ENCODE measurements at regions not wholly inside any gene's neighbourhood (a gene's known extent, or its start where the extent isn't known, plus 50 kb on each side); places are given as distances from the start of the nearest gene placed in this dataset.
A peak's percentile ranks its signal among the peaks of the same experiment; 100 is the strongest.

GRCh38 chr12:27190761-27191160 lies 53.3 kb upstream of the STK38L start:
- peak overlapping the region; percentile 83 for H3K27ac Mint-ChIP-seq (ENCODE audit: unreplicated experiment)
- peaks cover 56% of the 10 kb centered on the region for H3K4me1 Mint-ChIP-seq (ENCODE audit: unreplicated experiment)
- no peaks in the 10 kb centered on the region for H3K27me3 Mint-ChIP-seq (ENCODE audit: unreplicated experiment)
- H3K4me3 Mint-ChIP-seq (ENCODE audit: unreplicated experiment), result peak overlapping the region; percentile 1
- no peak for DNase-seq (ENCODE audit: extremely low spot score, unreplicated experiment)
- no peak for TF ChIP-seq CTCF (IDR thresholded peaks at IDR 0.05)
- no peaks in the 10 kb centered on the region for H3K9me3 Mint-ChIP-seq (ENCODE audit: unreplicated experiment)
- no peaks in the 10 kb centered on the region for H3K36me3 Mint-ChIP-seq (ENCODE audit: unreplicated experiment)

GRCh38 chr12:27191531-27191930 lies 52.6 kb upstream of the STK38L start:
- Mint-ChIP-seq H3K4me3 (ENCODE audit: unreplicated experiment) (no peak overlapping the region), H3K36me3 (ENCODE audit: unreplicated experiment) (no peaks in the 10 kb centered on the region), H3K27me3 (ENCODE audit: unreplicated experiment) (no peaks in the 10 kb centered on the region), H3K27ac (ENCODE audit: unreplicated experiment) (peak overlapping the region; percentile 83), H3K4me1 (ENCODE audit: unreplicated experiment) (peaks cover 49% of the 10 kb centered on the region), H3K9me3 (ENCODE audit: unreplicated experiment) (no peaks in the 10 kb centered on the region)
- no peak for TF ChIP-seq CTCF (IDR thresholded peaks at IDR 0.05)
- DNase-seq (ENCODE audit: extremely low spot score, unreplicated experiment), result no peak

- no peak for DNase-seq (ENCODE audit: extremely low spot score, unreplicated experiment)
- no peak overlapping the region for H3K4me3 Mint-ChIP-seq (ENCODE audit: unreplicated experiment)
- no peaks in the 10 kb centered on the region for H3K9me3 Mint-ChIP-seq (ENCODE audit: unreplicated experiment)
- no peak for TF ChIP-seq CTCF (IDR thresholded peaks at IDR 0.05)
- no peaks in the 10 kb centered on the region for H3K36me3 Mint-ChIP-seq (ENCODE audit: unreplicated experiment)
- peaks cover 41% of the 10 kb centered on the region for H3K4me1 Mint-ChIP-seq (ENCODE audit: unreplicated experiment)
- no peaks in the 10 kb centered on the region for H3K27me3 Mint-ChIP-seq (ENCODE audit: unreplicated experiment)
- H3K27ac Mint-ChIP-seq (ENCODE audit: unreplicated experiment), result peak overlapping the region; percentile 83
Observed at GRCh38 chr12:27192118-27192802, 51.8 kb upstream of the STK38L start.

GRCh38 chr12:27193106-27193505 lies 51.0 kb upstream of the STK38L start:
- DNase-seq (ENCODE audit: extremely low spot score, unreplicated experiment), result no peak
- no peaks in the 10 kb centered on the region for H3K27me3 Mint-ChIP-seq (ENCODE audit: unreplicated experiment)
- peaks cover 42% of the 10 kb centered on the region for H3K4me1 Mint-ChIP-seq (ENCODE audit: unreplicated experiment)
- peak overlapping the region; percentile 83 for H3K27ac Mint-ChIP-seq (ENCODE audit: unreplicated experiment)
- no peak for TF ChIP-seq CTCF (IDR thresholded peaks at IDR 0.05)
- no peak overlapping the region for H3K4me3 Mint-ChIP-seq (ENCODE audit: unreplicated experiment)
- no peaks in the 10 kb centered on the region for H3K36me3 Mint-ChIP-seq (ENCODE audit: unreplicated experiment)
- H3K9me3 Mint-ChIP-seq (ENCODE audit: unreplicated experiment), result no peaks in the 10 kb centered on the region

GRCh38 chr12:27193854-27194544 lies 50.1 kb upstream of the STK38L start:
- no peak overlapping the region for H3K27ac Mint-ChIP-seq (ENCODE audit: unreplicated experiment)
- no peak for DNase-seq (ENCODE audit: extremely low spot score, unreplicated experiment)
- H3K9me3 Mint-ChIP-seq (ENCODE audit: unreplicated experiment), result no peaks in the 10 kb centered on the region
- H3K27me3 Mint-ChIP-seq (ENCODE audit: unreplicated experiment), result no peaks in the 10 kb centered on the region
- no peak for TF ChIP-seq CTCF (IDR thresholded peaks at IDR 0.05)
- H3K4me3 Mint-ChIP-seq (ENCODE audit: unreplicated experiment), result no peak overlapping the region
- H3K36me3 Mint-ChIP-seq (ENCODE audit: unreplicated experiment), result no peaks in the 10 kb centered on the region
- H3K4me1 Mint-ChIP-seq (ENCODE audit: unreplicated experiment), result peaks cover 43% of the 10 kb centered on the region

All from osteocyte (in vitro differentiated cells).